ENCODE measurements at regions not wholly inside any gene's neighbourhood (a gene's known extent, or its start where the extent isn't known, plus 50 kb on each side); places are given as distances from the start of the nearest gene placed in this dataset.
"Not testable (repeated sequence)": the region's sequence is repeated elsewhere in the genome, so short reads cannot be mapped to it uniquely, and the experiment has no call there.

DNA sequence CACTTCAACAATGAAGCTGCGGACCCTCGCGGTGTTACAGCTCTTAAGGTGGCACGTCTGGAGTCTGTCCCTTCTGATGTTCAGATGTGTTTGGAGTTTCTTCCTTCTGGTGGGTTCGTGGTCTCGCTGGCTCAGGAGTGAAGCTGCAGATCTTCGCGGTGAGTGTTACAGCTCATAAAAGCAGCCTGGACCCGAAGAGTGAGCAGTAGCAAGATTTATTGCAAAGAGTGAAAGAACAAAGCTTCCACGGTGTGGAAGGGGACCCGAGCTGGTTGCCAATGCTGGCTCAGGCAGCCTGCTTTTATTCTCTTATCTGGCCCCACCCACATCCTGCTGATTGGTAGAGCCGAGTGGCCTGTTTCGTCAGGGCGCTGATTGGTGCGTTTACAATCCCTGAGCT is 75.9 kb upstream of the AMN1 start:
- TF ChIP-seq, protein P1, sequence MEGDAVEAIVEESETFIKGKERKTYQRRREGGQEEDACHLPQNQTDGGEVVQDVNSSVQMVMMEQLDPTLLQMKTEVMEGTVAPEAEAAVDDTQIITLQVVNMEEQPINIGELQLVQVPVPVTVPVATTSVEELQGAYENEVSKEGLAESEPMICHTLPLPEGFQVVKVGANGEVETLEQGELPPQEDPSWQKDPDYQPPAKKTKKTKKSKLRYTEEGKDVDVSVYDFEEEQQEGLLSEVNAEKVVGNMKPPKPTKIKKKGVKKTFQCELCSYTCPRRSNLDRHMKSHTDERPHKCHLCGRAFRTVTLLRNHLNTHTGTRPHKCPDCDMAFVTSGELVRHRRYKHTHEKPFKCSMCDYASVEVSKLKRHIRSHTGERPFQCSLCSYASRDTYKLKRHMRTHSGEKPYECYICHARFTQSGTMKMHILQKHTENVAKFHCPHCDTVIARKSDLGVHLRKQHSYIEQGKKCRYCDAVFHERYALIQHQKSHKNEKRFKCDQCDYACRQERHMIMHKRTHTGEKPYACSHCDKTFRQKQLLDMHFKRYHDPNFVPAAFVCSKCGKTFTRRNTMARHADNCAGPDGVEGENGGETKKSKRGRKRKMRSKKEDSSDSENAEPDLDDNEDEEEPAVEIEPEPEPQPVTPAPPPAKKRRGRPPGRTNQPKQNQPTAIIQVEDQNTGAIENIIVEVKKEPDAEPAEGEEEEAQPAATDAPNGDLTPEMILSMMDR (IDR thresholded peaks at IDR 0.05; ENCODE audit: low read length): not testable (repeated sequence)
- not testable (repeated sequence) for TF ChIP-seq EZH2 (IDR thresholded peaks at IDR 0.05; ENCODE audit: borderline replicate concordance, low read length)
